ENCODE measurements at regions not wholly inside any gene's neighbourhood (a gene's known extent, or its start where the extent isn't known, plus 50 kb on each side); places are given as distances from the start of the nearest gene placed in this dataset.

DNA sequence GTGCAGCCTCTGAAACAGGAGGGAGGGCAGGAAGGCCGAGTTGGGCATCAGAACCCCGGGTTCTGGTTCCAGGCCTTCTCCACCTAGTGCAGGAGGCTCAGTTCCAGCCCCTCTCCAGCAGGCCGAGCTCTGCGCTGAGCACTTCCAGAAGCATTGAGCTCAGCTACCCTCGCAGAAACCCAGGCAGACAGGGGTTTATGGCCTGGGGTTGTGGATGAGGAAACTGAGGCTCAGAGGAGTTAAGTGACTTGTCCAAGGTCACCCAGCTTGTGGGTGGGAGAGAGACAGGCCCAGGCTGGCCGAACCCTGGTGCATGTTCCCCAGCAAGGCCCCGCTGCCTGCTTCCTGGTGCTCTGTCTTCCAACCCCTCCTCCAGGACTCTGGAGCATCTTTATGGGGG, 348.9 kb downstream of the PTPRU start:
- TF ChIP-seq, protein P1, sequence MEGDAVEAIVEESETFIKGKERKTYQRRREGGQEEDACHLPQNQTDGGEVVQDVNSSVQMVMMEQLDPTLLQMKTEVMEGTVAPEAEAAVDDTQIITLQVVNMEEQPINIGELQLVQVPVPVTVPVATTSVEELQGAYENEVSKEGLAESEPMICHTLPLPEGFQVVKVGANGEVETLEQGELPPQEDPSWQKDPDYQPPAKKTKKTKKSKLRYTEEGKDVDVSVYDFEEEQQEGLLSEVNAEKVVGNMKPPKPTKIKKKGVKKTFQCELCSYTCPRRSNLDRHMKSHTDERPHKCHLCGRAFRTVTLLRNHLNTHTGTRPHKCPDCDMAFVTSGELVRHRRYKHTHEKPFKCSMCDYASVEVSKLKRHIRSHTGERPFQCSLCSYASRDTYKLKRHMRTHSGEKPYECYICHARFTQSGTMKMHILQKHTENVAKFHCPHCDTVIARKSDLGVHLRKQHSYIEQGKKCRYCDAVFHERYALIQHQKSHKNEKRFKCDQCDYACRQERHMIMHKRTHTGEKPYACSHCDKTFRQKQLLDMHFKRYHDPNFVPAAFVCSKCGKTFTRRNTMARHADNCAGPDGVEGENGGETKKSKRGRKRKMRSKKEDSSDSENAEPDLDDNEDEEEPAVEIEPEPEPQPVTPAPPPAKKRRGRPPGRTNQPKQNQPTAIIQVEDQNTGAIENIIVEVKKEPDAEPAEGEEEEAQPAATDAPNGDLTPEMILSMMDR (IDR thresholded peaks at IDR 0.05; ENCODE audit: insufficient read depth, low read depth, low read length, missing control alignments), result no peak
- H3K4me3 ChIP-seq (ENCODE audit: low read length), result no peak overlapping the region
- no peak for DNase-seq (ENCODE audit: low read depth)

DNA sequence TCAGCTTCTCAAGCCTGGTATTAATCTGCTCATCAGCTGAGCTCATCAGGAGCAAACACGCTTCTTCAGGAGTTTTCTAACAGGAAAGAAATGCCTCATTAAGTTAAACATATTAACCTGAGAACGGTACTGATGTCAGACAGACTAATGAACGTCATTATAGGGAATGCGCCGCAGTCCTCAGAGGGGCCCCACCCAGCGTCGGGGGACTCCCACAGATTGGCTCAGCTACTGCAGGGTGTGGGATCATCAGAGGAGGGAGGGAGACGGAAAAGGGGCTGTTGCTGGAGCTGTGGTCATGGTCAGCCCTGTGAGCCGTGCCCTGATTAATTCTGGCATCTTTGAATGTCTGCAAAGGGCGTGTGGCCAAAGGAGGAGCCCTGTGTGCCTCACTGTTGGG, 348.5 kb downstream of the PTPRU start:
- no peak overlapping the region for H3K4me3 ChIP-seq (ENCODE audit: low read length)
- no peak for DNase-seq (ENCODE audit: low read depth)
- TF ChIP-seq, protein P1 (IDR thresholded peaks at IDR 0.05; ENCODE audit: insufficient read depth, low read depth, low read length, missing control alignments), result no peak

DNA sequence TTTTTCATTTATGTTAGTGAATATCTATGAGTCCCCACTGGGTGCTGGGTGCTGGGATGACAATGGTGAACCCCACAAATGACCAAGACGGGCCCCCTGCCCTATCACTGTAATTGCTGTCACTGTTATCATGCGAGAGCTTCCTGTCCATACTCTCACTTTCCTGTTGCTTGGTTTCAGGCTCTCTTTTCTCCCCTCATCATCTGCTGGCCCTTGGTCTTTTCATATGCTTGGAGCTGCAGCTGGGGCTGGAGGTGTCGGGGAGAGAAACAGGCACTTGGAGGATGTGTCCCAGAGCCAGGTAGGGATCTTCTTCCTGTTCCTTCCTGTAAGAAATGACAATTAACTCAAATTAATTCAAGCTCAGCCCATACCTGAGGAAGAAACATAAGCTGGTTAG, 348.0 kb downstream of the PTPRU start:
- H3K4me3 ChIP-seq (ENCODE audit: low read length), result no peak overlapping the region
- TF ChIP-seq, protein P1 (IDR thresholded peaks at IDR 0.05; ENCODE audit: insufficient read depth, low read depth, low read length, missing control alignments), result no peak
- DNase-seq (ENCODE audit: low read depth), result no peak

DNA sequence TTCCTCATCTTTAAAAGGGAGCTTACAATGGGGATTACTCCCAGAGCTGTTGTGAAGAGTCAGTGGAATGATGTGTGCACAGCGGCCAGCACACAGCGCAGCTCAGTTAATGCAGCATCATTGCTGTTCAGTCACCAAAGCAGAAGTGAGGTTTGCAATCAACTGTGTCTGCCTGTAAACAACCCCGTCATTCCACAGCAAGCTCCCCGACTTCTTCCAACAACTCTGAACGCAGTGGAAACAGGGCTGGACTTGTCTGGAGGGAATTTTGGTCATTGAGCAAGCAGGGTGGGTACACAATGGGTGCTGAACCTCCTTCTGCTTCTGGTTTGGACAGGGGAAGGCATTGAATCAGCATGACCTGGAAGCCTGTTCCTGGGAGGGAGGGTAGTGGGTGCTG, 347.4 kb downstream of the PTPRU start:
- DNase-seq (ENCODE audit: low read depth), result peak; percentile 99
- TF ChIP-seq, protein P1 (IDR thresholded peaks at IDR 0.05; ENCODE audit: insufficient read depth, low read depth, low read length, missing control alignments), result no peak
- H3K4me3 ChIP-seq (ENCODE audit: low read length), result no peak overlapping the region

DNA sequence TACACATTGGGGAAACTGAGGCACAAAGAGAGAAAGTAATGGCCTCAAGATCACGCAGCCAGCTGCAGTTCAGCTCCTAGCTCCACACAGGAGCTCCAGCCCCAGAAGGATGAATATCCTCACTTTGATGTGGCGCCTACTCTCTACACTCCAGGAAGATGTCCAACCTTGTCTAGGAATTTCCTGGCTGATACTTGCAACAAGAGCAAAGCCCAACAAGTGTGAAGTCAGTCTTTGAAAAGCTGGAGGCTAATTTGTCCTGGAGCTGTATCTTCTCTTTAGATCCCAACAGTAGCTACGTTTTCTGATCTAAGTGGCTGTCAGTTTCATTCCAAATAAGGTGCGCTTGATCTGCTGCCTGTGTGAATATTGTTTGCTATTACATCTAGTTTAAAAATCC, 344.9 kb downstream of the PTPRU start:
- H3K4me3 ChIP-seq (ENCODE audit: low read length), result no peak overlapping the region
- TF ChIP-seq, protein P1 (IDR thresholded peaks at IDR 0.05; ENCODE audit: insufficient read depth, low read depth, low read length, missing control alignments), result no peak
- DNase-seq (ENCODE audit: low read depth), result peak; percentile 42

DNA sequence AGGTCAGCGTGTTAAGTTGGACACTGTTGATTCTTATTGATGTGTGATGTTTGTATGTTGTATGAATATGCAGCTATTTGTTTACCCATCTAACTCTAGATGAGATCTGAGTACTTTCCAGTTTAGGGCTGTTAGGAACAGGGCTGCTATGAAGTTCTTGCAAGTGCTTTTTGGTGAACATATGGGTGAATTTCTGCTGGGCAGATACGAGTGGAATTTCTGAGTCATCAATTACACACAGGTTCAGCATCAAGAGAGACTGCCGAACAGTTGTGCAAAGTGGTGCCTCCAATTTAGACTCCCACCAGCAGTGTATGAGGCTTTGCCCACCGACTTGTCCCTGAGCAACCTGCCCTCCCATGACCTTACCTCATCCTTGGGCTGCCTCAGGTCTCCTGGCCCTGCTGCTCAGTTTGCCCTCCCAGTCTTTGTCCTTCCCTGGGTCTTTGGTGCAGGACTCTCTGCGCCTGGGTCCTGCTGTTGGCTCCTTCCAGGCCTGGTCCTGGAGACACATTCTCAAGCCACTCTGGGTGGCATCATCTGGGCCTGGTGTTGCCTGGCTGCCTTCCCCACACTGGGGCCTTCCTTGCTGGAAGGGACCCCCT, 343.6 kb downstream of the PTPRU start:
- DNase-seq (ENCODE audit: low read depth), result peak; percentile 69
- TF ChIP-seq, protein P1 (IDR thresholded peaks at IDR 0.05; ENCODE audit: insufficient read depth, low read depth, low read length, missing control alignments), result no peak
- H3K4me3 ChIP-seq (ENCODE audit: low read length), result no peak overlapping the region

DNA sequence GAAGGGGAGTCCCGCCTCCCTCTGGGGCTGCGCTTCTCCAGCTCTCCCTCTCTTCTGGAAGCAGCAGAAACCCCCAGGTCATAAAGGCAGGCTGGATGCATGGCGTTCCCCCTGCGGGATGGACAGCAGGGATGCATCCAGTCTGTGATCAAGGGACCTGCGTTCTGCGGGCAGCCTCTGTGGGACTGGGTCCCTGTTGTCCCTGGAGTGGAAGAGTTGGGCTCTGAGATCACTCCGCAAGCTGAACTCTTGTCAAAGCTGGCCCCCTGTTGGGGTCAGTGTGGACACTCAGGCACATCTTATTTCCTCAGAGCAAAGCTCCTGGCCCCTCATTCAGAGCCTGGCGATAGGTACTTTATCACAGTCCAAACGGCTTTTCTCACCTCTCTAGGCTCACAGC, 341.2 kb downstream of the PTPRU start:
- TF ChIP-seq, protein P1 (IDR thresholded peaks at IDR 0.05; ENCODE audit: insufficient read depth, low read depth, low read length, missing control alignments), result no peak
- DNase-seq (ENCODE audit: low read depth), result no peak
- no peak overlapping the region for H3K4me3 ChIP-seq (ENCODE audit: low read length)

All from epithelial cell of esophagus (primary cell).